Kidney epithelial cell (primary cell): ENCODE measurements at regions not wholly inside any gene's neighbourhood (a gene's known extent, or its start where the extent isn't known, plus 50 kb on each side); places are given as distances from the start of the nearest gene placed in this dataset.

Experiments used
- DNase-seq: peaks from one replicate; pipeline ENCODE4 v3.0.0-alpha.2; 2010; ENCODE audit warnings: low read depth
- H3K27me3 ChIP-seq: 2 replicates; pipeline ENCODE4 v1.6.0; 2011; ENCODE audit warnings: low read length; ENCODE audit not compliant: control insufficient read depth, insufficient read depth
- H3K36me3 ChIP-seq: 2 replicates; pipeline ENCODE4 v1.5.1; 2011; ENCODE audit warnings: low read length; ENCODE audit not compliant: control insufficient read depth, insufficient read depth
- H3K4me3 ChIP-seq: 2 replicates; pipeline ENCODE4 v1.5.1; 2011; ENCODE audit warnings: low read depth, mild to moderate bottlenecking, control low read depth, low read length
- CTCF ChIP-seq: IDR thresholded peaks from 2 replicates; pipeline ENCODE4 v1.5.1; 2011; ENCODE audit warnings: mild to moderate bottlenecking, moderate library complexity, low read length, control low read depth, inconsistent platforms; ENCODE audit not compliant: insufficient read depth, poor library complexity, severe bottlenecking

GRCh38 chr11:42253156-42253555 lies 793.7 kb upstream of the LRRC4C start:
- no peaks in the 10 kb centered on the region for H3K27me3 ChIP-seq
- TF ChIP-seq CTCF, result no peak
- DNase-seq, result no peak

GRCh38 chr11:42255906-42256305 lies 796.5 kb upstream of the LRRC4C start:
- no peak for DNase-seq
- Histone ChIP-seq H3K4me3 (no peak overlapping the region), H3K36me3 (no peaks in the 10 kb centered on the region), H3K27me3 (no peaks in the 10 kb centered on the region)
- TF ChIP-seq CTCF, result no peak

More at GRCh38 chr11:42253156-42253555, 793.7 kb upstream of the LRRC4C start:
- no peak overlapping the region for H3K4me3 ChIP-seq
- H3K36me3 ChIP-seq, result no peaks in the 10 kb centered on the region

- TF ChIP-seq CTCF, result no peak
Observed at GRCh38 chr11:42257534-42257933, 798.1 kb upstream of the LRRC4C start.

GRCh38 chr11:42265072-42265471 lies 805.6 kb upstream of the LRRC4C start:
- no peaks in the 10 kb centered on the region for H3K27me3 ChIP-seq
- no peaks in the 10 kb centered on the region for H3K36me3 ChIP-seq
- DNase-seq, result no peak

More at GRCh38 chr11:42257534-42257933, 798.1 kb upstream of the LRRC4C start:
- Histone ChIP-seq H3K36me3 (no peaks in the 10 kb centered on the region), H3K27me3 (no peaks in the 10 kb centered on the region), H3K4me3 (no peak overlapping the region)
- DNase-seq, result no peak

GRCh38 chr11:42271306-42271705 lies 811.9 kb upstream of the LRRC4C start:
- no peaks in the 10 kb centered on the region for H3K36me3 ChIP-seq
- no peak overlapping the region for H3K4me3 ChIP-seq
- no peaks in the 10 kb centered on the region for H3K27me3 ChIP-seq
- no peak for DNase-seq
- no peak for TF ChIP-seq CTCF

More at GRCh38 chr11:42265072-42265471, 805.6 kb upstream of the LRRC4C start:
- no peak overlapping the region for H3K4me3 ChIP-seq
- no peak for TF ChIP-seq CTCF

GRCh38 chr11:42273977-42274376 lies 814.5 kb upstream of the LRRC4C start:
- Histone ChIP-seq H3K4me3 (no peak overlapping the region), H3K27me3 (no peaks in the 10 kb centered on the region), H3K36me3 (no peaks in the 10 kb centered on the region)
- DNase-seq, result no peak
- TF ChIP-seq CTCF, result no peak
